GM21515 (cell line): ENCODE measurements at regions not wholly inside any gene's neighbourhood (a gene's known extent, or its start where the extent isn't known, plus 50 kb on each side); places are given as distances from the start of the nearest gene placed in this dataset.

Experiments used
- ATAC-seq: cut with Tn5 transposase; IDR thresholded peaks from one replicate; pipeline ENCODE4 v1.9.1; 2021; ENCODE audit not compliant: unreplicated experiment

DNA sequence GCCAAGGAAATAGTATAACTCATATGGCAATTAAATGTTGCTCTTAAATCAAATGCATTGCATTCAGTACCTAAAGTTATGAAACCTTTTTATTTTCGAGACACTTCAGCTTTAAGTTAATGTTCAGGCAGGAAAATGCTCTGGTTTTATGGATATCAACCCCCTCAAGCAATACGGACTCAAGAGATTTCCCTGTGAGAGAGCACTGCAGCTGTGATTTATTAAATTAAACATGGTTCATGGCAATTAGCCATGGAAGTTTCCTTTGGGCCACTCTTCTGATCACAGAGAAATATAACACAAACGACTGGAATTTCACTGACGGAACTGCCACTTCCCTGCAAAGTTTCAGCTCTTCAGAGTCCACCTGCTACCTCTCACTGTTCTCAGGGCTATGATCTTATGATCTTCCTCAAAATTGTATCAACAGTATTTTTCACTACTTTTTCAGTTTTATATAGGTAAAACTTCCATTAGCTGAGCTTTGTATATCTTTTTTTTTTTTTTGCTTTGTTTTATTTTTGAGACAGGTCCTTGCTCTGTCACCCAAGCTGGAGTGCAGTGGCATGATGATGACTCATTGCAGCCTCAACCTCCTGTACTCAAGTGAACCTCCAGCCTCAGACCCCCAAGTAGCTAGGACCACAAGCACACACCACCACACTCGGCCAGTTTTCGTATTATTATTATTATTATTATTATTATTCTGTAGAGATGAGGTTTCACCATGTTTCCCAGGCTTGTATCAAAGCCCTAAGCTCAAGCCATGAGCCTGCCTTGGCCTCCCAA lies 923.1 kb upstream of the TMPRSS15 start:
- no peak for ATAC-seq

DNA sequence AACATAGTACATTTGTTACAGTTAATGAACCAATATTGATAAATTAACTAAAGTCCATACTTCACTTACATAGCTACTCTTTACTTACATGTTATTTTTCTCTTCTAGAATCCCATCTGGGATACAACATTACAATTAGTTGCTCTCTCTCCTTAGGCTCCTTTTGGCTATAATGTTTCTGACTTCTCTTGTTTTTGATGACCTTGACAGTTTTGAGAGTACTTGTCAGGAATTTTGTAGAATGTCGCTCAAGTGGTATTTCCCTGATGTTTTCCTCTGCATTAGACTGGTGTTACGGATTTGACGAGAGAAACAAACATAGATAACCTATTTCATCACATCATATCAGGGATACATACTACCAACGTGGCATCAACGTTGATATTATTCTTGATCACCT lies 925.4 kb upstream of the TMPRSS15 start:
- no peak for ATAC-seq

DNA sequence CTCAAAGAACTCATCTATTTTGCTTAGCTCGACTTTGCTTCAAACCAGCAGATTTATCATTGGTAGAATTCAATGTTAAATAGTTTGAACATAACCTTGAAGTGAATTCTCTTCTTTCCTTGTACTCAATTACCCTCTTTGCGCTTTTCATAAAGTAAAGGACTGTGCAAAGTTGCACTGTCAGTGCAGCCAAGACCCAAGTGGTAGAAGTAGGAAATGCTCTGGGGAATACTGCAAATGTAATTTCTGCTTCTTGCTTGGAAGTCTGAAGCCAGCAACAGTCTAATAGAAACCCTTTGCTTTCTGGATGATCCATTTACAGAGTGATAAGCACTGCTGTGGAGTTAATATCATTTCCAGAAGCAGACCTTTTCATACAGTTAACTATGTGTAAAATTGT lies 936.7 kb upstream of the TMPRSS15 start:
- no peak for ATAC-seq

DNA sequence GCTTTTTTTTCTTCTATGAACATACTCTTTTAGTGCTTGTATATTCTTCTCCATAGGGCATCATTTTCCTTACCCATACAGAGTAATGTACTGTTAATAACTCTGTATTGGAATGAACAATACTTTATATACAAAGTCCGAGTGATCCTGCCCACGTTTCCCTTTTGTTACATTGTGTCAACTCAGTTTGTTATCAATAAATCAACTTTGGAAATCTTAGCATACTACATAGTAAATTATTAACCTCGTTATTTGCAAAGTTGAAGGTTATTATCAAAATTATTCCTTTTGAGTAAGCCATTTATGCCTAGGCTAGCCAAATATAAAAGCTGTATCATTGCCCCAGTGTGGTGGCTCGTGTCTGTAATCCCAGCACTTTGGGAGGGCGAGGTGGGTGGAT lies 937.4 kb upstream of the TMPRSS15 start:
- no peak for ATAC-seq

DNA sequence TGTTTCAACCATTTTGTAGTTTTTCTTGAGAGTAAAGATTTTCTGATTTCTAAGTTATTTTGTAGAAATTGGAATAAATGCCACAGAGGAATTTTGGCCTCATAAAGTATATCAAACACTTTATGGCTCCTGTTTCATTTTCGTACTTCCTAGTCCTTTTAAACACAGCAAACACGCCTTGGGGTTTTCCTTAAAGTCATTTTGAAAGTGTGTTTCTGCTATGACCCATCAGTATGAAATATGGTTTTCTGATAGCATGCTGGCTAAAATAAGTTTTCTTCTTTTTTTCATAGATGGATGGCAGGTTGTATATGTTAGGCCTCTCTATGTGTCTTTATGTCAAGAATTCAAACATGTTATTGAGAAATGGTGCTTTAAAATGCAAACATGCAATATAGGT lies 940.1 kb upstream of the TMPRSS15 start:
- no peak for ATAC-seq

DNA sequence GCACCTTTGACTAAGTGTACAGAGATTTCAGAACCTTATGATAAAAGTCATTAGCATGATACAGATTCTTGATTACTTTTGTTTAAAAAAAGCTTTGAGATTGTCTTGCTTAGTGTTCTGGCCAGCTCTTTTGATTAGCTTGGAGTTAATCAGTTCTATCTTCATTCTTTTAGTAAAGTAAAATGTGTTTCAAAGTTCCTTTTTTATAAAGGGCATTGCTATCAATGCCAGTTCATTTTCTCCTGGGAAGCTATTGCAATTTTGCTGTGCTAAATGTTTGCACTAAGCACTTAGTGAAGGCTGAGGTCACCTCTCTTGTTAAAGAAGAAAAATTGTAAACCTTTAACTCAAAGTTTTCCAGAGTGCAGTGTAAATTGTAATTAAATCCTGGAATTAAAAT lies 946.7 kb upstream of the TMPRSS15 start:
- no peak for ATAC-seq

DNA sequence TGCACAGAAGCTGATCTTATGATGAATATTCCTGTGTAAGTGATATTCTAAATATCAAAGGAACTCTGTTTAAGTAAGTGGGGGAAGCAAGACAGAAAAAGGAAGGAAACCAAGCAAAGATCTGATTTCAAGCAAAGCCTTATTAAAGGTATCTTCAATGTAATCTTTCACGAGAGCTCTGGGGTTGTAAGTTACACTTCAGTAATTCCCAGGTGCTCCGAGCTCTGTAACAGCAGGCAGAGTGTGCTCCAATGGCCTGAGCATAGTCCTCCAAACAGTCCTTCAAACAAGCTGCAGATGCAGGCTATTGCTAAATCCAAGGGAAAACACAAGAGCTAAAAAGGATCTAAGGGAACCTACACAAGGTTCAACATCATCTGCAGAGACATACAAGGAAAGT lies 949.7 kb upstream of the TMPRSS15 start:
- no peak for ATAC-seq

DNA sequence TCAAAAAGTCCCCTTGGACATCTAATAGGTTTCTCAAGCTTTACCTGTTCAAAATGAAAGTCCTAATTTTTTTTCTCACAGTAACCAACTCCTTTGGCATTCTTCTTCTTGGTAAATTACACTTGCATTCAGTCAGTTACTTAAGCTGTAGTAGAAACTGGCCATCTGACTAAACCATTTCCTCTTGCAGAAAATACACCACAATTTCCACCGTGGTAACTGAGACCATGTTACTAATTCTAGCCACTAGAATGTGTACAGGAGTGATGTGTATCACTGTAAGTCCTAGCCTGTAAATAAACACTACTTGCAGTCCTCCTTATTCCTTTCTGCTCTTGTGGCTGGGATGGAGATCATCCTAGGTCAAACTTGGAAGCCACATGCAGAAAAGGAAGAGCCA lies 965.4 kb upstream of the TMPRSS15 start:
- ATAC-seq, result no peak

DNA sequence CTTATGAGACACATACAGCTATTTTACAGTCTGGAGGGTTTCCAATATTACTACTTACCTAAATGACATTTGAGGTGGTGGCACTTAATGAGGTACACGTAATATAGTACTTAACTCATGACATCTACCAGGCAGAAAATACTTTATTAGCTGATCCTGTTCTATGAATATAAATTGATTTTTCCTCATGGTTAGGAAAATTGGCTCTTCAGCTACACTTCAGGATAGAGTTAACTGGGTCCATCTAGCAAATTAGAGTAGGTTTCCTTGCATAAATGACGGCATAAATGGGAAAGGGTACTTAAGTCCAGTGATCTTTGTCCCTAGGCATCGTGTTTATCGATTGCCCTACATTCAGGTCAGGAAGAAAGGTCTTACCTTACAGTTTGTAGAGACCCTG lies 988.8 kb upstream of the TMPRSS15 start:
- no peak for ATAC-seq

DNA sequence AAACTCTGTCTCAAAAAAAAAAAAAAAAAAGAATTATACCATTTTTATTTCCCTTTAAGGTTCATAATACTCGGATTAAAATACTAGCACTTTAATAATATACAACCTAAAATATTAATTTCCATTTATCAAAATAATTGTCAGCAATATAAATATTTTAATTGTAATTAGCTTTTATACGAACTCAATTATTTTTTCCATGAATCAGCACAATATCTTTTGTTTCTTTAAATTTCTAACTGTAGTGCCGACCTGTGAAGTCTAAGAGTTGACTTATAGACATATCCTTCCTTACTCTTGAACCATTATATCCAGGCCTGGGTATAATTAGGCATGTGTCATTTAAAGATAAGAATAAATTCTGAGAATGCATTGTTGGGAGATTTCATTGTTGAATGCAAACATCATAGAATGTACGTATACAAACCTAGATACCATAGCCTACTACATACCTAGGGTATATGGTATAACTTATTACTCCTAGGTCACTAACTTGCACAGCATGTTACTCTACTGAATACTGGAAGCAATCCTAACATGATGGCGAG lies 996.7 kb upstream of the TMPRSS15 start:
- no peak for ATAC-seq

DNA sequence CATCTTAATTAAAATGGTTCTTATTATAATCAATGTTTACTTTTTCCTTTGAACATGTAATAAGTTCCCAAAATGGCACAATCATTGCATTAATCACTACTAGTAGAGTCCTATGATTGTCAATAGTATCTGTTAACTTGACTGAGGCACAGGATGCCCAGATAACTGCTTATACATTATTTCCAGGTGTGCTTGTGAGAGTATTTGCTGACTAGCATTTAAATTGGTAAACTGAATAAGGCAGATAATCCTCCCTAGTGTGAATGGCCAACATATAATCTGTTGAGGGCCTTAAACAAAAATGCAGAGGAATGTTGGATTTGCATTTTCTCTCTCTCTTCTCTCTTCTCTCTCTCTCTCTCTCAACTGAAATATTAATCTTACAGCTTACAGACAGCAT lies 999.3 kb upstream of the TMPRSS15 start:
- ATAC-seq, result no peak

DNA sequence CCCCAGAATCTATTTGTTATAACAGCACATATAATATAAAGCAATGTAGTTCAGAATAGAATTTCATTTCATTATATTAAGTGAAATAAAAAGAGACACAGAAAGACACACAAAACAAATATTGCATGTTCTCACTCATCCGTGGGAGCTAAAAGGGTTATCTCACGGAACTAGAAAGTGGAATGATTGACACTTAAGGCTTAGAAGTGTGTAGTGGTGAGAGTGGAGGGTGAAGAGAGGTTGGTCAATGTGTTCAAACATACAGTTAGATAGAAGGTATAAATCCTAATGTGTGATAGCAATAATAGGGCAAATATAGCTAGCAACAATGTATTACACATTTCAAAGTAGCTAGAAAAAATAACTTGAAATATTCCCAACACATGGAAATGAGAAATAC lies 1001.7 kb upstream of the TMPRSS15 start:
- no peak for ATAC-seq

DNA sequence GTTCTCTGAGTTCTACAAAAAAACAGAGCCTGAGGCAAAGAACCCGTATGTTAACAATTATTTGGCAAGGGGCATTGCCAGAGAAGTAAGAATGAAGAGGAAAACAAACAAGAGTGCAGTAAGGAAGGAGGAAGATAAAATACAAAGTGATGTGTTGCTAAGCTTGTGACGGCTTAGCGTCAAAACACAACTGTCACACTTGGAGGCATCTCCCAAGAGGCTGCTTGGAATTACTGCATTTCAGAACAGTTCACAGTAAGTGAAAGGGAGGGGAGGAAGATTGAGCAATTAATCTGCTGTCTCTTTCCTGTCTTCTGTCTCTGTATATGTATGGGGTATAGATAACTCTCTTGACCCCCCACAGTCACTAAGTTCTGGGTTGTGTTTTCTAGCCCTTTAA lies 1017.0 kb upstream of the TMPRSS15 start:
- ATAC-seq, result no peak

DNA sequence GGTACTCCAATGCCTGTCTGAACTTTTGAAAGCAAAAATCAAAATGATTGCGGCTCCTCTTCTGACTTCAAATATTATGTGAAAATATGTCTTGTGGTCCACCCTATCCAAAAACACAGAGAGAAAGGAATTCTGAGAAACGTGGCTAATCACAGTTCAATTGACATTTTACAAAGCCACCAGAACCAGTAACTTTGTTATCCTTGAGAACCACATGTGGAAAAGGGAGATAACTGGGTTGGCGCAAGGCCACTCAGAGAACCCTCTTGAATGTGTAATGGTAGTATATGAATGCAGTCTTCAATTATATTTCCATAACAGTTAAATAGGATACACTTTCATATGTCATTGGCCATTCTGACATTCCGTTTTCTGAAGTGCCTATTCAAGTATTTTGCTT lies 1030.0 kb upstream of the TMPRSS15 start:
- no peak for ATAC-seq

DNA sequence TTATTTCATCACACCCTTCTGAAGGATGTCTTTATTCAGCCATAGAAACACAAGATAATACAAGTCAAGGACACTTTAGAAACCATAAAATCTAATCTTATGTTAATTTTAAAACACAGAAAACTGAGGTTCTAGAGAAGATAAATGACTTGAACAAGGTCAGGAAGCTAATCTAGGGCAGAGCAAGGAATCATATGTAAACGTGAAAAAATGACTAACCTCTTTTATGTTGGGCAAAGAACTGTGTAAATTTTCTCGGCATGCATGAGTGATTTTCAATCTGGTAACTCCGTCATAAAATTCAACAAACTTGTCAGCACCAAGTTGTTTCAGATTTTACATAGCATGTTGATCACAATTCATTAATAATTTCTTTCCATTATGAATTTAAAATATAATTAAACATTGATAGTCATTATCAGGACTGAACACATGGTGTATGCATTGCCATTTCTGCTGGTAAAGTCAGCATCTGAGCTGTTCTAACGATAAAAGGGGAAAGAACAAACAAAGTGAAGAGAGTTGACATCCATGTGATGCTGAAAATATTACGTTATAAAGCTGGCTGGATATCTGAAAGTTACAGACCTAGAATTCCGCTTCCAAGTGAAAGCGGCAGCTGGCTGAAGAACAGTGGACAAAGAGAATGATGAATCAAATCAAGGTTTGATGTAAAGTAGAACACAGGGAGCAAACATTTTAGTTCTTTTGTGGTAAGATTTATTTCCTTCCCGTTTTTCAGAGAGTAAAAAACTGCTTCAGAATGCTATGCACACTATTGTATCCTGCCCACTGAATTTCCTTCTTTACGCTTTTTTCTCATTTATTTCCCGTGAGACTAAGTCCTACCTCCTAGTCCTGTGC lies 1037.4 kb upstream of the TMPRSS15 start:
- no peak for ATAC-seq

DNA sequence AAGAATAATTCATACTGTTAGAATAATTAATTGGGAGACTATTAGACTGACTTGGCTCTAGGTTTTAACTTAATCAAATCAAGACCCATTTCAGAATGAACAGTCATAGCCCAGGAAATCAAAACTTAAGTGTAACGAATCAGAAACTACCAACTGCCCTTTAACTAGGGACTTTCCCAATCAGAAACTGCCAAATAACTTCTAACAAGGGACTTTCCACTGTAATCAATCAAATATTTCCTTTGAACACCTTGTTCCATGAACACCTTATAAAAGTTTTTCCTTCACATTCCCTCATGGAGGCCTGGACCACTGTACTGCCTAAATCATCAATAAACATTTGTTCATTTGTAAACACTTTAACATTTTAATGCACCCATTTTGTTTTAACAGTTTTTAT lies 1054.7 kb upstream of the TMPRSS15 start:
- ATAC-seq, result no peak

DNA sequence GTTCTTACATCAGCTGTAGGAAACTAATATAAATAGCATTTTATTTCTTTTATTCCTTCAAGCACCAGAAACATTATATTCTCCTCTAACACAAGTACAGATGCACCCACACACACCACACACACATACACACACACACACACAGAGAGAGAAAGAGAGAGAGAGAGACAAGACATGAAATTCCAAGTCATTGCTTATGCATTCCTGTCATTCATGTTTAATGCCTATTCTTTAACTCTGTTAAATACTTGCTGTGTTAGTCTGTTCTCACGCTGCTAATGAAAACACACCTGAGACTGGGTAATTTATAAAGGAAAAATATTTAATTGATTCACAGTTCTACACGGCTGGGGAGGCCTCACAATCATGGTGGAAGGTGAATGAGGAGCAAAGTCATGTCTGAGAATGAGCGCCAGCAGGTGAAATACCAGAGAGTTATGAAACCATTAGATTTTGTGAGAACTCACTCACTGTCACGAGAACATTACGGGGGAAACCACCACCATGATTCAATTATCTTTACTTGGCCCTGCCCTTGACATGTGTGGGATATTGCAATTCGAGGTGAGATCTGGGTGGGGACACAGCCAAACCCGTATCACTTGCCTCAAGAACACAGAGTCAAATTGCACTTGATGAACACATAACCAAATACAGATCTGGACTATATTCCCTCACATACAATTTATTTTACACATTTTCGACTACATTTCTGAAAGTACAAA lies 1058.1 kb upstream of the TMPRSS15 start:
- no peak for ATAC-seq

DNA sequence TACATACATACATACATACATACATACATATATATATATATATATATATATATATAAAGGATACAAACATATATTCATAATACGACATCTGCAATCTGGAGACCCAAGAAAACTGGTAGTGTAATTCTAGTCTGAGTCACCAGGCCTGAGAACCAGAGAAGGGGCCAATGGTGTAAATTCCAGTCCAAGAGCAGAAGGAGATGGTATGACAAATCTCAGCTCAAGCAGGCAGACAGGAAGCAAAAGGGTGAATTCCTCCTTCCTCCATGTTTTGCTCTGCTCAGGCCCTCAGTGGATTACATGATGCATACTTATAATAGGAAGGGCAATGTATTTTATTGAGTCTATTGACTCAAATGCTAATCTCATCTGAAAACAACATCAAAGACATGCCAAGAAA lies 1060.4 kb upstream of the TMPRSS15 start:
- no peak for ATAC-seq

DNA sequence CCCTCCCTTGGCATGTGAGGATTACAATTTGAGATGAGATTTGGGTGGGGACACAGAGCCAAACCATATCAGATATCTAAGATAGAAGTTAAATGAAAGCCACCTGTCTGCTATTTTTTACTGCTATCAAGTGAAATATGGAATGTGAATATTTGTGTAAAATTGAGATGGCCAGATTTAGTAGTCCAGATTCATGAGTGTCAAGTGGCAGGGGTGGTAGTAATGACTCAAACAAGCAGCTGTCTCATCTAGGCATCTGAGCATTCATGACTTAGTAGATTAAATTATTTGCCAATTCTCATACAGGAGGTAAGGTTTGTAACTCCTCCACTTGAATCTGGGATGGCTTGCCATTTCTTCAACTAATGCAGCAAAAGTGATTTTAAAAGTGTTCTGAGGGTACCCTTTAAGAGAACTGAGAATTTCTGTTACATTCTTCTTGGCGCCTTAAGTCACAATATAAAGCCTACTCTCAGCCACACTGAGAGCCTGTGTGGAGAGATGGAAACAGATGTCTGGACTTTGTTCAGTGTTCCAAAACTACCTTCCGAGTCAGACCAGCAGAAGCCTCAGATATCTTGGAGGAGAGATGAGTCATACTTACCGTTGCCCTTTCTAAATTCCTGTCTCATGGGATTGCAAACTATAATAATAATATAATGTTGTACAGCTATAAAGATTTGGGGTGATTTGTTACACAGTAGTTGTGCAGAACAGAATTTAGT lies 1065.6 kb upstream of the TMPRSS15 start:
- ATAC-seq, result no peak

DNA sequence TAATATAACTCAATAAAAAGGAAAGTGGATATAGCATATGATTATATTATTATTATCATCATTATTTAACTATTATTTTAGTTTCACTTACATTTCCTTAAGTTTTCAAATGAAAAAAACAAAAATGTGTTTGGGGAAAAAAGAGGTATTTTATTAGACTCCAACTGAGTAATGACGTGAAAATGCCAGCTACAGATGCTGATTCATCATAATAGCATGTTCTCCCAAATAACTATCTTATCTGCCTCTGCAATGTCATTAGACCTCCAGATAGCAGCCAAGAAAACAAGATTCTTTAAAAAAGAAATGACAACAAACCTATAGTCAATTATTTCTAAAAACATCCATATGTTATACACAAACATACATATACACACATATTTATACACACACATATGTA lies 1071.9 kb upstream of the TMPRSS15 start:
- ATAC-seq, result no peak

DNA sequence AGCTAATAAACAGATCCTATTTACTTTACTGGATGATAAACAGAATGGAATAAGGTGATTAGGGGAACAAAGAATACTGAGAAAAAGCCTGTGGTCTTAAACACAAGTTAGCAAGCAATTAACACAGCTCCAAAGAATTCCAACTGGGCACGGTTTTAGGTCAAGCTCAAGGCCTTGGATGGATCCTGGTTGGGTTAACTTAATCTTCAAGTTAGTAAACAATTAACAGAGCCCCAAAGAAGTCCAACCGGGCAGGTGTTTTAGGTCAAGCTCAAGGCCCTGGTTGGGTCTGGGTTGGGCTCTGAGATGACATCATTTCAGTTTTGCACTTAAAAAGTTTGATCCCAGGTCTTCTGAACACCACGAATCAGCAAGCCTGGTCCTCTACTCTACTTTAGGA lies 1086.3 kb upstream of the TMPRSS15 start:
- no peak for ATAC-seq
